ENCODE measurements at regions not wholly inside any gene's neighbourhood (a gene's known extent, or its start where the extent isn't known, plus 50 kb on each side); places are given as distances from the start of the nearest gene placed in this dataset.

- H3K27me3 ChIP-seq (replicated peaks in 1 of 4; ENCODE audit: control extremely low read depth in 1 of 4, control insufficient read depth in 3 of 4, insufficient read depth in 4 of 4, low read length in 3 of 4): no peaks in the 10 kb centered on the region
- H4K20me1 ChIP-seq (ENCODE audit: control insufficient read depth, insufficient read depth, low read length, poor library complexity, severe bottlenecking): no peaks in the 10 kb centered on the region
- H3K27ac ChIP-seq (ENCODE audit: low read length in 2 of 2): no peak overlapping the region
- no peaks in the 10 kb centered on the region for H3K36me3 ChIP-seq (replicated peaks in 1 of 2; ENCODE audit: control extremely low read depth in 1 of 2, control insufficient read depth in 1 of 2, extremely low read depth in 1 of 2, insufficient read depth in 2 of 2, low read length in 1 of 2)
- DNase-seq (no peak), ATAC-seq (ENCODE audit: low read depth) (no peak)
- Mint-ChIP-seq H3K4me3 (no peak overlapping the region), H3K4me1 (no peaks in the 10 kb centered on the region), H3K9me3 (ENCODE audit: insufficient read depth) (no peaks in the 10 kb centered on the region), H3K27me3 (peaks cover 2% of the 10 kb centered on the region), H3K27ac (no peak overlapping the region)
- H3K9me3 ChIP-seq (ENCODE audit: control extremely low read depth in 1 of 3, control insufficient read depth in 2 of 3, insufficient read depth in 1 of 3, low read length in 2 of 3): no peaks in the 10 kb centered on the region
- TF ChIP-seq EZH2 (IDR thresholded peaks at IDR 0.05; ENCODE audit: borderline replicate concordance, insufficient read depth, low read depth, low read length, poor library complexity, severe bottlenecking): no peak
- TF ChIP-seq, protein P1, sequence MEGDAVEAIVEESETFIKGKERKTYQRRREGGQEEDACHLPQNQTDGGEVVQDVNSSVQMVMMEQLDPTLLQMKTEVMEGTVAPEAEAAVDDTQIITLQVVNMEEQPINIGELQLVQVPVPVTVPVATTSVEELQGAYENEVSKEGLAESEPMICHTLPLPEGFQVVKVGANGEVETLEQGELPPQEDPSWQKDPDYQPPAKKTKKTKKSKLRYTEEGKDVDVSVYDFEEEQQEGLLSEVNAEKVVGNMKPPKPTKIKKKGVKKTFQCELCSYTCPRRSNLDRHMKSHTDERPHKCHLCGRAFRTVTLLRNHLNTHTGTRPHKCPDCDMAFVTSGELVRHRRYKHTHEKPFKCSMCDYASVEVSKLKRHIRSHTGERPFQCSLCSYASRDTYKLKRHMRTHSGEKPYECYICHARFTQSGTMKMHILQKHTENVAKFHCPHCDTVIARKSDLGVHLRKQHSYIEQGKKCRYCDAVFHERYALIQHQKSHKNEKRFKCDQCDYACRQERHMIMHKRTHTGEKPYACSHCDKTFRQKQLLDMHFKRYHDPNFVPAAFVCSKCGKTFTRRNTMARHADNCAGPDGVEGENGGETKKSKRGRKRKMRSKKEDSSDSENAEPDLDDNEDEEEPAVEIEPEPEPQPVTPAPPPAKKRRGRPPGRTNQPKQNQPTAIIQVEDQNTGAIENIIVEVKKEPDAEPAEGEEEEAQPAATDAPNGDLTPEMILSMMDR (IDR thresholded peaks at IDR 0.05): no peak
- ChIA-PET POLR2A (no interaction called here), CTCF (interaction anchor here (1.0 to 3.3 kb wide), 5 partner anchors 117 to 970 kb away, joined by 3 to 55 read pairs (median 3); no protein-coding TSS in a partner anchor)
- no peak overlapping the region for H3K9ac ChIP-seq (ENCODE audit: low read length)
- H3K4me2 ChIP-seq (replicated peaks; ENCODE audit: low read depth, low read length, poor library complexity, severe bottlenecking): no peak overlapping the region
- no peaks in the 10 kb centered on the region for H3K79me2 ChIP-seq (ENCODE audit: control insufficient read depth, insufficient read depth, low read length)
- WGBS (ENCODE audit: insufficient coverage): 60% methylated on average over 2 of the region's 3 CpGs
- H3K4me3 ChIP-seq (ENCODE audit: control extremely low read depth in 1 of 5, extremely low read depth in 1 of 5, insufficient read depth in 1 of 5, low read depth in 2 of 5, low read length in 4 of 5): no peak overlapping the region
- intact Hi-C loops (cut with micrococcal nuclease): no loop called here
- H2AFZ ChIP-seq (ENCODE audit: insufficient read depth, low read depth, low read length, poor library complexity, severe bottlenecking): no peak overlapping the region
- no peaks in the 10 kb centered on the region for H3K4me1 ChIP-seq (ENCODE audit: control insufficient read depth in 2 of 2, insufficient read depth in 2 of 2, low read length in 2 of 2)
Observed at GRCh38 chr12:44929236-44929885, 53.2 kb upstream of the NELL2 start.

Data from B cell (primary cell).